Astrocyte (in vitro differentiated cells and primary cell): ENCODE measurements at regions not wholly inside any gene's neighbourhood (a gene's known extent, or its start where the extent isn't known, plus 50 kb on each side); places are given as distances from the start of the nearest gene placed in this dataset.
A peak's percentile ranks its signal among the peaks of the same experiment; 100 is the strongest.

Experiments used
- DNase-seq: peaks from one replicate; pipeline ENCODE4 v3.0.0-alpha.2; 2010; ENCODE audit warnings: low read depth
- FAIRE-seq: peaks from 2 replicates; lab custom pipeline; 2011; peaks lifted over from hg19 to GRCh38; lab: Jason Lieb, UNC
- H2AFZ ChIP-seq: 2 replicates; pipeline ENCODE4 v1.6.0; 2012; ENCODE audit warnings: low read depth, low read length, inconsistent platforms
- H3K27ac ChIP-seq: 2 replicates; pipeline ENCODE4 v1.5.1; 2011; ENCODE audit warnings: low read depth, low read length, inconsistent platforms
- H3K27me3 ChIP-seq: 2 replicates; pipeline ENCODE4 v1.6.0; 2011; ENCODE audit warnings: low read length, inconsistent platforms; ENCODE audit not compliant: insufficient read depth
- H3K36me3 ChIP-seq: 2 replicates; pipeline ENCODE4 v1.5.1; 2011; ENCODE audit warnings: low read length, inconsistent platforms; ENCODE audit not compliant: insufficient read depth
- H3K4me1 ChIP-seq: 2 replicates; pipeline ENCODE4 v1.5.1; 2011; ENCODE audit warnings: low read length, inconsistent platforms; ENCODE audit not compliant: insufficient read depth
- H3K4me2 ChIP-seq: 2 replicates; pipeline ENCODE4 v1.6.0; 2012; ENCODE audit warnings: low read length, inconsistent platforms
- H3K4me3 ChIP-seq: 2 replicates; pipeline ENCODE4 v1.5.1; 2011; ENCODE audit warnings: low read depth, mild to moderate bottlenecking, low read length, inconsistent platforms; ENCODE audit not compliant: insufficient read depth
- H3K79me2 ChIP-seq: 2 replicates; pipeline ENCODE4 v1.6.0; 2012; ENCODE audit warnings: mild to moderate bottlenecking, low read length, inconsistent platforms; ENCODE audit not compliant: insufficient read depth
- H3K9ac ChIP-seq: 2 replicates; pipeline ENCODE4 v1.6.0; 2012; ENCODE audit warnings: mild to moderate bottlenecking, low read length, inconsistent platforms
- H3K9me3 ChIP-seq: 2 replicates; pipeline ENCODE4 v1.5.1; 2012; ENCODE audit warnings: low read depth, mild to moderate bottlenecking, low read length, inconsistent platforms; ENCODE audit not compliant: insufficient read depth
- H4K20me1 ChIP-seq: 2 replicates; pipeline ENCODE4 v1.6.0; 2012; ENCODE audit warnings: low read length, inconsistent platforms; ENCODE audit not compliant: insufficient read depth
- H3K27ac Mint-ChIP-seq: one replicate; pipeline ENCODE4 v1.8.0; 2021; ENCODE audit warnings: mild to moderate bottlenecking, mixed read lengths; ENCODE audit not compliant: unreplicated experiment
- H3K27me3 Mint-ChIP-seq: one replicate; pipeline ENCODE4 v1.8.0; 2021; ENCODE audit warnings: low read depth, mixed read lengths; ENCODE audit not compliant: unreplicated experiment
- H3K36me3 Mint-ChIP-seq: one replicate; pipeline ENCODE4 v1.8.0; 2021; ENCODE audit warnings: low read depth, mixed read lengths; ENCODE audit not compliant: unreplicated experiment
- H3K4me1 Mint-ChIP-seq: one replicate; pipeline ENCODE4 v1.8.0; 2021; ENCODE audit warnings: low read depth, mixed read lengths; ENCODE audit not compliant: unreplicated experiment
- H3K4me3 Mint-ChIP-seq: one replicate; pipeline ENCODE4 v1.8.0; 2021; ENCODE audit warnings: mild to moderate bottlenecking, moderate library complexity, mixed read lengths; ENCODE audit not compliant: unreplicated experiment
- H3K9me3 Mint-ChIP-seq: one replicate; pipeline ENCODE4 v1.8.0; 2021; ENCODE audit warnings: mild to moderate bottlenecking, mixed read lengths; ENCODE audit not compliant: unreplicated experiment
- CTCF ChIP-seq: IDR thresholded peaks from 2 replicates; pipeline ENCODE4 v1.5.1; 2011; ENCODE audit warnings: low read depth, mild to moderate bottlenecking, inconsistent platforms, low read length, moderate library complexity; ENCODE audit not compliant: insufficient read depth
- EZH2 ChIP-seq: IDR thresholded peaks from 2 replicates; pipeline ENCODE4 v1.6.1; 2012; ENCODE audit warnings: mild to moderate bottlenecking, low read length, inconsistent platforms; ENCODE audit not compliant: insufficient read depth

- Mint-ChIP-seq H3K4me1 (peaks cover 1% of the 10 kb centered on the region), H3K27me3 (no peaks in the 10 kb centered on the region), H3K9me3 (no peaks in the 10 kb centered on the region), H3K36me3 (no peaks in the 10 kb centered on the region), H3K27ac (no peak overlapping the region), H3K4me3 (no peak overlapping the region)
- Histone ChIP-seq H3K36me3 (no peaks in the 10 kb centered on the region), H3K27ac (no peak overlapping the region), H3K9me3 (no peaks in the 10 kb centered on the region), H3K4me3 (no peak overlapping the region), H3K4me2 (no peak overlapping the region), H4K20me1 (no peaks in the 10 kb centered on the region), H2AFZ (peak overlapping the region; percentile 14), H3K9ac (no peak overlapping the region), H3K4me1 (no peaks in the 10 kb centered on the region), H3K79me2 (no peaks in the 10 kb centered on the region), H3K27me3 (no peaks in the 10 kb centered on the region)
- TF ChIP-seq EZH2 (no peak), CTCF (no peak)
- FAIRE-seq: no peak
- DNase-seq: peak; percentile 22
These were observed 440.0 kb downstream of the PCDH7 start for GRCh38 chr4:31160146-31160545.

- Histone ChIP-seq H3K36me3 (no peaks in the 10 kb centered on the region), H3K79me2 (no peaks in the 10 kb centered on the region), H3K27me3 (no peaks in the 10 kb centered on the region), H3K27ac (no peak overlapping the region), H3K4me3 (no peak overlapping the region), H3K4me2 (no peak overlapping the region), H3K9me3 (no peaks in the 10 kb centered on the region), H4K20me1 (no peaks in the 10 kb centered on the region), H3K4me1 (no peaks in the 10 kb centered on the region), H3K9ac (no peak overlapping the region), H2AFZ (no peak overlapping the region)
- Mint-ChIP-seq H3K27me3 (no peaks in the 10 kb centered on the region), H3K36me3 (no peaks in the 10 kb centered on the region), H3K27ac (no peak overlapping the region), H3K9me3 (peaks cover 2% of the 10 kb centered on the region), H3K4me3 (no peak overlapping the region), H3K4me1 (no peaks in the 10 kb centered on the region)
- DNase-seq (no peak), FAIRE-seq (no peak)
- TF ChIP-seq CTCF (no peak), EZH2 (no peak)
These were observed 449.7 kb downstream of the PCDH7 start for GRCh38 chr4:31169846-31170245.

GRCh38 chr4:31171362-31171761, 451.2 kb downstream of the PCDH7 start:
- Histone ChIP-seq H3K4me2 (no peak overlapping the region), H3K27me3 (no peaks in the 10 kb centered on the region), H3K9ac (no peak overlapping the region), H3K36me3 (no peaks in the 10 kb centered on the region), H2AFZ (no peak overlapping the region), H3K4me3 (no peak overlapping the region), H3K79me2 (no peaks in the 10 kb centered on the region), H3K9me3 (no peaks in the 10 kb centered on the region), H3K4me1 (peaks cover 3% of the 10 kb centered on the region), H4K20me1 (no peaks in the 10 kb centered on the region), H3K27ac (no peak overlapping the region)
- Mint-ChIP-seq H3K36me3 (no peaks in the 10 kb centered on the region), H3K27ac (no peak overlapping the region), H3K9me3 (peaks cover 2% of the 10 kb centered on the region), H3K4me3 (no peak overlapping the region), H3K4me1 (no peaks in the 10 kb centered on the region), H3K27me3 (no peaks in the 10 kb centered on the region)
- DNase-seq (no peak), FAIRE-seq (no peak)
- TF ChIP-seq EZH2 (no peak), CTCF (no peak)
